22Rv1 (cell line): ENCODE measurements at regions not wholly inside any gene's neighbourhood (a gene's known extent, or its start where the extent isn't known, plus 50 kb on each side); places are given as distances from the start of the nearest gene placed in this dataset.

ENCODE experiments used
- ZFX ChIP-seq: fragments of 450-650 bp; IDR thresholded peaks from 2 replicates; pipeline ENCODE4 v1.6.1; 2017; ENCODE audit warnings: antibody characterized with exemption, borderline replicate concordance
- TF ChIP-seq, protein P1 (sequence below): fragments of 450-650 bp; IDR thresholded peaks from 2 replicates; pipeline ENCODE4 v1.5.1; 2017; ENCODE audit warnings: mild to moderate bottlenecking

DNA sequence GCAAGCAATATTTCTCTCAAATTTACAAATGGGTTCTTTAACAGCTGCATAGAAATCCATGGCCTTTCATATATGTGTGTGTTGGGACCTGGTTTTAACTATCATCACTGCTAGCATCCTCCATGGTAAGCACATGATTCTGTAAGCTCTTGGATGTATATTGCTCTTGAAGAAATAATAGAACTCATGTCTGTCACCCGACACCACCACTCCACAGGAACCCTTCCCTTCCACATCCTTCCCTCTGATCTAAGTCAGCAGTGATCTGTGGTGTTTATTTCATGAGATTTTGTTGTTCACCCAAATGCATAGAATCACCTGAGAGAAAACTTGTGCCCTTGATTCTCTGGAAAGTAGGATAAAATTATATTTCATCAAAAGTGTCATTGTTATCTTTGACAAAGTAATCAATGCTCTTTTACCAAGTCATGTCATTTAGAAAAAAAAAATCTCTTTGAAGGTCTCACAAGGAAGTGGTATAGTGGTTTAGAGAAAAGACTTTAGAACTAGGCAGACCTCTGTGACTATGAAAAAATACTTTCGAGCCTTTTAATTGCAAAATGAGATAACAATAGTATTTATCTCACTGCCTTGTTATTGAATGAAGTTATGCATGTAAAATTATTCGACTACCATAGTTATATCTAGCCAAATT is 649.8 kb upstream of the SLC35B3 start:
- TF ChIP-seq, protein P1, sequence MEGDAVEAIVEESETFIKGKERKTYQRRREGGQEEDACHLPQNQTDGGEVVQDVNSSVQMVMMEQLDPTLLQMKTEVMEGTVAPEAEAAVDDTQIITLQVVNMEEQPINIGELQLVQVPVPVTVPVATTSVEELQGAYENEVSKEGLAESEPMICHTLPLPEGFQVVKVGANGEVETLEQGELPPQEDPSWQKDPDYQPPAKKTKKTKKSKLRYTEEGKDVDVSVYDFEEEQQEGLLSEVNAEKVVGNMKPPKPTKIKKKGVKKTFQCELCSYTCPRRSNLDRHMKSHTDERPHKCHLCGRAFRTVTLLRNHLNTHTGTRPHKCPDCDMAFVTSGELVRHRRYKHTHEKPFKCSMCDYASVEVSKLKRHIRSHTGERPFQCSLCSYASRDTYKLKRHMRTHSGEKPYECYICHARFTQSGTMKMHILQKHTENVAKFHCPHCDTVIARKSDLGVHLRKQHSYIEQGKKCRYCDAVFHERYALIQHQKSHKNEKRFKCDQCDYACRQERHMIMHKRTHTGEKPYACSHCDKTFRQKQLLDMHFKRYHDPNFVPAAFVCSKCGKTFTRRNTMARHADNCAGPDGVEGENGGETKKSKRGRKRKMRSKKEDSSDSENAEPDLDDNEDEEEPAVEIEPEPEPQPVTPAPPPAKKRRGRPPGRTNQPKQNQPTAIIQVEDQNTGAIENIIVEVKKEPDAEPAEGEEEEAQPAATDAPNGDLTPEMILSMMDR = no peak
- TF ChIP-seq ZFX = no peak
